ENCODE measurements at regions not wholly inside any gene's neighbourhood (a gene's known extent, or its start where the extent isn't known, plus 50 kb on each side); places are given as distances from the start of the nearest gene placed in this dataset.
"Not testable (repeated sequence)": the region's sequence is repeated elsewhere in the genome, so short reads cannot be mapped to it uniquely, and the experiment has no call there.

- no peaks in the 10 kb centered on the region for H3K27me3 Mint-ChIP-seq (ENCODE audit: low read depth)
- DNase-seq (ENCODE audit: low read depth, low spot score) = no peak
- no peak overlapping the region for H3K4me3 Mint-ChIP-seq
- TF ChIP-seq CTCF (conservative IDR thresholded peaks at IDR 0.05) = no peak
- H3K4me1 Mint-ChIP-seq = no peaks in the 10 kb centered on the region
- H3K9me3 Mint-ChIP-seq = peaks cover 3% of the 10 kb centered on the region
- no peaks in the 10 kb centered on the region for H3K36me3 Mint-ChIP-seq (ENCODE audit: low read depth)
- no peak overlapping the region for H3K27ac Mint-ChIP-seq (ENCODE audit: unreplicated experiment)
These were observed 840.6 kb downstream of the TRAM1L1 start for GRCh38 chr4:116244771-116245170.

- no peak for TF ChIP-seq CTCF (conservative IDR thresholded peaks at IDR 0.05)
- H3K27me3 Mint-ChIP-seq (ENCODE audit: low read depth) = no peaks in the 10 kb centered on the region
- H3K4me3 Mint-ChIP-seq = no peak overlapping the region
- H3K4me1 Mint-ChIP-seq = no peaks in the 10 kb centered on the region
- H3K9me3 Mint-ChIP-seq = peaks cover 3% of the 10 kb centered on the region
- DNase-seq (ENCODE audit: low read depth, low spot score) = no peak
- no peaks in the 10 kb centered on the region for H3K36me3 Mint-ChIP-seq (ENCODE audit: low read depth)
- no peak overlapping the region for H3K27ac Mint-ChIP-seq (ENCODE audit: unreplicated experiment)
These were observed 841.9 kb downstream of the TRAM1L1 start for GRCh38 chr4:116243431-116243830.

- Mint-ChIP-seq H3K36me3 (ENCODE audit: low read depth) (no peaks in the 10 kb centered on the region), H3K27ac (ENCODE audit: unreplicated experiment) (no peak overlapping the region), H3K4me1 (no peaks in the 10 kb centered on the region), H3K27me3 (ENCODE audit: low read depth) (no peaks in the 10 kb centered on the region), H3K4me3 (no peak overlapping the region), H3K9me3 (no peaks in the 10 kb centered on the region)
- DNase-seq (ENCODE audit: low read depth, low spot score) = no peak
- no peak for TF ChIP-seq CTCF (conservative IDR thresholded peaks at IDR 0.05)
These were observed 851.4 kb downstream of the TRAM1L1 start for GRCh38 chr4:116233971-116234370.

GRCh38 chr4:116231999-116232398 lies 853.4 kb downstream of the TRAM1L1 start:
- H3K4me1 Mint-ChIP-seq; H3K27ac Mint-ChIP-seq (ENCODE audit: unreplicated experiment); H3K9me3 Mint-ChIP-seq; H3K36me3 Mint-ChIP-seq (ENCODE audit: low read depth); DNase-seq (ENCODE audit: low read depth, low spot score); H3K4me3 Mint-ChIP-seq; H3K27me3 Mint-ChIP-seq (ENCODE audit: low read depth): not testable (repeated sequence)

- Mint-ChIP-seq H3K27ac (ENCODE audit: unreplicated experiment) (no peak overlapping the region), H3K27me3 (ENCODE audit: low read depth) (no peaks in the 10 kb centered on the region), H3K9me3 (no peaks in the 10 kb centered on the region), H3K36me3 (ENCODE audit: low read depth) (no peaks in the 10 kb centered on the region), H3K4me1 (no peaks in the 10 kb centered on the region), H3K4me3 (no peak overlapping the region)
- DNase-seq (ENCODE audit: low read depth, low spot score) = no peak
- TF ChIP-seq CTCF (conservative IDR thresholded peaks at IDR 0.05) = no peak
These were observed 856.0 kb downstream of the TRAM1L1 start for GRCh38 chr4:116229420-116229819.

GRCh38 chr4:116223040-116223732 lies 862.2 kb downstream of the TRAM1L1 start:
- Mint-ChIP-seq H3K27ac (ENCODE audit: unreplicated experiment) (no peak overlapping the region), H3K36me3 (ENCODE audit: low read depth) (no peaks in the 10 kb centered on the region), H3K9me3 (no peaks in the 10 kb centered on the region), H3K27me3 (ENCODE audit: low read depth) (no peaks in the 10 kb centered on the region), H3K4me3 (no peak overlapping the region), H3K4me1 (no peaks in the 10 kb centered on the region)
- no peak for DNase-seq (ENCODE audit: low read depth, low spot score)
- no peak for TF ChIP-seq CTCF (conservative IDR thresholded peaks at IDR 0.05)
